B cell (primary cell): ENCODE measurements at regions not wholly inside any gene's neighbourhood (a gene's known extent, or its start where the extent isn't known, plus 50 kb on each side); places are given as distances from the start of the nearest gene placed in this dataset.

Experiments
- ATAC-seq: fragments of 200-7000 bp; cut with Tn5 transposase; one replicate; pipeline ENCODE4 v1.10.0; 2021; ENCODE audit warnings: low read depth, mild to moderate bottlenecking, moderate number of reproducible peaks, moderate library complexity
- CTCF ChIA-PET: fragments of 350-600 bp; sonication (Branson Sonifier 250); formaldehyde crosslinking; loops from one replicate; lab custom pipeline; 2021; ENCODE audit warnings: antibody characterized with exemption, inconsistent platforms; lab: Charles Lee
- POLR2A ChIA-PET: fragments of 350-600 bp; sonication (Branson Sonifier 250); formaldehyde crosslinking; loops from one replicate; lab custom pipeline; 2021; ENCODE audit warnings: antibody characterized with exemption; lab: Charles Lee
- DNase-seq: peaks from one replicate; pipeline ENCODE4 v3.0.0; 2013
- H2AFZ ChIP-seq: 2 replicates; pipeline ENCODE4 v1.6.1; 2012; ENCODE audit warnings: mild to moderate bottlenecking, low read depth, low read length; ENCODE audit not compliant: insufficient read depth, poor library complexity, severe bottlenecking
- H3K27ac ChIP-seq, 2 donors: 1 replicate in 1 of 2; 2 replicates in 1 of 2; pipeline ENCODE4 v1.5.1; 2012 to 2013; ENCODE audit warnings: low read length in 2 of 2, mild to moderate bottlenecking in 2 of 2, moderate library complexity in 1 of 2
- H3K27me3 ChIP-seq, 4 experiments: fragments of 200-600 bp in 1 of 4; sonication (generic) in 1 of 4; replicated peaks in 1 of 4; 1 replicate in 2 of 4; 2 replicates in 2 of 4; pipeline versions ENCODE4 v1.6.1 to v1.7.0; 2013 to 2016; ENCODE audit warnings: low read length in 3 of 4, mild to moderate bottlenecking in 2 of 4, mixed read lengths in 1 of 4, moderate library complexity in 1 of 4; ENCODE audit not compliant: insufficient read depth in 4 of 4, control insufficient read depth in 3 of 4; ENCODE audit errors: control extremely low read depth in 1 of 4
- H3K36me3 ChIP-seq, 2 experiments: replicated peaks in 1 of 2; 1 replicate in 1 of 2; 2 replicates in 1 of 2; pipeline versions ENCODE4 v1.6.1 to v1.7.1; 2013; ENCODE audit warnings: low read length in 1 of 2; ENCODE audit not compliant: insufficient read depth in 2 of 2, control insufficient read depth in 1 of 2; ENCODE audit errors: control extremely low read depth in 1 of 2, extremely low read depth in 1 of 2
- H3K4me1 ChIP-seq, 2 donors: fragments of 200-600 bp in 1 of 2; sonication (generic) in 1 of 2; 1 replicate in 1 of 2; 2 replicates in 1 of 2; pipeline versions ENCODE4 v1.5.1 to v1.6.1; 2013 to 2017; ENCODE audit warnings: low read length in 2 of 2; ENCODE audit not compliant: control insufficient read depth in 2 of 2, insufficient read depth in 2 of 2
- H3K4me2 ChIP-seq: replicated peaks from 2 replicates; pipeline ENCODE3; 2012; ENCODE audit warnings: mild to moderate bottlenecking, low read depth, low read length; ENCODE audit not compliant: poor library complexity, severe bottlenecking
- H3K4me3 ChIP-seq, 5 experiments: fragments of 200-600 bp in 1 of 5; sonication (generic) in 1 of 5; 1 replicate in 3 of 5; 2 replicates in 2 of 5; pipeline versions ENCODE4 v1.5.1 to v1.7.0; 2011 to 2016; ENCODE audit warnings: low read length in 4 of 5, mild to moderate bottlenecking in 4 of 5, low read depth in 2 of 5, control low read depth in 1 of 5, moderate library complexity in 1 of 5; ENCODE audit not compliant: insufficient read depth in 1 of 5; ENCODE audit errors: control extremely low read depth in 1 of 5, extremely low read depth in 1 of 5
- H3K79me2 ChIP-seq: fragments of 200-600 bp; sonication (generic); one replicate; pipeline ENCODE4 v1.6.0; 2016; ENCODE audit warnings: low read length; ENCODE audit not compliant: control insufficient read depth, insufficient read depth
- H3K9ac ChIP-seq: fragments of 200-600 bp; sonication (generic); 2 replicates; pipeline ENCODE4 v1.6.1; 2017; ENCODE audit warnings: mild to moderate bottlenecking, low read length, moderate library complexity
- H3K9me3 ChIP-seq, 3 donors: one replicate each; pipeline versions ENCODE4 v1.6.1 to v1.7.1; 2013; ENCODE audit warnings: low read length in 2 of 3; ENCODE audit not compliant: control insufficient read depth in 2 of 3, insufficient read depth in 1 of 3; ENCODE audit errors: control extremely low read depth in 1 of 3
- H4K20me1 ChIP-seq: 2 replicates; pipeline ENCODE4 v1.6.0; 2012; ENCODE audit warnings: mild to moderate bottlenecking, low read length; ENCODE audit not compliant: insufficient read depth, control insufficient read depth, poor library complexity, severe bottlenecking
- H3K27ac Mint-ChIP-seq: one replicate; pipeline ENCODE4 v1.8.0; 2021; ENCODE audit warnings: mixed read lengths
- H3K27me3 Mint-ChIP-seq: one replicate; pipeline ENCODE4 v1.8.0; 2021; ENCODE audit warnings: mixed read lengths
- H3K4me1 Mint-ChIP-seq: one replicate; pipeline ENCODE4 v1.8.0; 2021; ENCODE audit warnings: mixed read lengths
- H3K4me3 Mint-ChIP-seq: one replicate; pipeline ENCODE4 v1.8.0; 2021; ENCODE audit warnings: mixed read lengths
- H3K9me3 Mint-ChIP-seq: one replicate; pipeline ENCODE4 v1.8.0; 2022; ENCODE audit warnings: mixed read lengths; ENCODE audit not compliant: insufficient read depth
- EZH2 ChIP-seq: IDR thresholded peaks from 2 replicates; pipeline ENCODE4 v1.6.1; 2012; ENCODE audit warnings: borderline replicate concordance, low read depth, mild to moderate bottlenecking, moderate library complexity, low read length; ENCODE audit not compliant: insufficient read depth, poor library complexity, severe bottlenecking
- WGBS: methylation state at CpG from one replicate; pipeline ENCODE4 v1.1.5; 2013; ENCODE audit warnings: missing lambda C conversion rate; ENCODE audit not compliant: insufficient coverage; 5-methylcytosine and 5-hydroxymethylcytosine counted together
- intact Hi-C: fragments of 100-400 bp; cut with micrococcal nuclease; formaldehyde crosslinking; loops from one replicate; pipeline ENCODE4 v1.10.0; 2022
- TF ChIP-seq, protein P1 (sequence below): fragments of 200-600 bp; IDR thresholded peaks from one replicate; pipeline ENCODE4 v1.8.0; 2022; ENCODE audit warnings: antibody characterized with exemption, mild to moderate bottlenecking

DNA sequence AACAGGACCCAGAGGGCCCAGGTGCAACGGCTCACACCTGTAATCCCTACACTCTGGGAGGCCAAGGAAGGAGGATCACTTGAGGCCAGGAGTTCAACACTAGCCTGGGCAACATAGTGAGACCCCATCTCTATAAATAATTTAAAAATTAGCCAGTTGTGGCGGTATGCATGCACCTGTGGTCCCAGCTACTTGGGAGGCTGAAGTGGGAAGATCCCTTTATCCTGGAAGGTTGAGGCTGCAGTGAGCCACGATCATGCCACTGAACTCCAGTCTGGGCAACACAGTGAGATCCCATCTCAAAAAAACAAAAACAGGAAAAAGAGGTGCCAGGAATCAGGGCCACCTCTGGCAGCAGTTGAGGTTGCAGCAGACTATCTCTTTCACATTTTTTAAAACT, 85.7 kb upstream of the NUDT7 start:
- Mint-ChIP-seq H3K27me3 (peaks cover 12% of the 10 kb centered on the region), H3K27ac (no peak overlapping the region), H3K4me1 (no peaks in the 10 kb centered on the region), H3K4me3 (no peak overlapping the region), H3K9me3 (peaks cover 4% of the 10 kb centered on the region)
- Histone ChIP-seq H3K4me2 (no peak overlapping the region), H3K36me3 (no peaks in the 10 kb centered on the region), H3K9me3 (no peaks in the 10 kb centered on the region), H3K4me1 (no peaks in the 10 kb centered on the region), H3K27ac (no peak overlapping the region), H3K79me2 (no peaks in the 10 kb centered on the region), H3K27me3 (peaks cover 0 to 4% (median 0%) of the 10 kb centered on the region in 4 experiments), H3K9ac (no peak overlapping the region), H3K4me3 (no peak overlapping the region), H2AFZ (no peak overlapping the region), H4K20me1 (no peaks in the 10 kb centered on the region)
- ChIA-PET POLR2A (no interaction called here), CTCF (no interaction called here)
- TF ChIP-seq, protein P1, sequence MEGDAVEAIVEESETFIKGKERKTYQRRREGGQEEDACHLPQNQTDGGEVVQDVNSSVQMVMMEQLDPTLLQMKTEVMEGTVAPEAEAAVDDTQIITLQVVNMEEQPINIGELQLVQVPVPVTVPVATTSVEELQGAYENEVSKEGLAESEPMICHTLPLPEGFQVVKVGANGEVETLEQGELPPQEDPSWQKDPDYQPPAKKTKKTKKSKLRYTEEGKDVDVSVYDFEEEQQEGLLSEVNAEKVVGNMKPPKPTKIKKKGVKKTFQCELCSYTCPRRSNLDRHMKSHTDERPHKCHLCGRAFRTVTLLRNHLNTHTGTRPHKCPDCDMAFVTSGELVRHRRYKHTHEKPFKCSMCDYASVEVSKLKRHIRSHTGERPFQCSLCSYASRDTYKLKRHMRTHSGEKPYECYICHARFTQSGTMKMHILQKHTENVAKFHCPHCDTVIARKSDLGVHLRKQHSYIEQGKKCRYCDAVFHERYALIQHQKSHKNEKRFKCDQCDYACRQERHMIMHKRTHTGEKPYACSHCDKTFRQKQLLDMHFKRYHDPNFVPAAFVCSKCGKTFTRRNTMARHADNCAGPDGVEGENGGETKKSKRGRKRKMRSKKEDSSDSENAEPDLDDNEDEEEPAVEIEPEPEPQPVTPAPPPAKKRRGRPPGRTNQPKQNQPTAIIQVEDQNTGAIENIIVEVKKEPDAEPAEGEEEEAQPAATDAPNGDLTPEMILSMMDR, result no peak
- no peak for TF ChIP-seq EZH2
- intact Hi-C loops, result no loop called here
- DNase-seq, result no peak
- WGBS, result 94% methylated on average over 2 of the region's 3 CpGs
- ATAC-seq, result no peak

DNA sequence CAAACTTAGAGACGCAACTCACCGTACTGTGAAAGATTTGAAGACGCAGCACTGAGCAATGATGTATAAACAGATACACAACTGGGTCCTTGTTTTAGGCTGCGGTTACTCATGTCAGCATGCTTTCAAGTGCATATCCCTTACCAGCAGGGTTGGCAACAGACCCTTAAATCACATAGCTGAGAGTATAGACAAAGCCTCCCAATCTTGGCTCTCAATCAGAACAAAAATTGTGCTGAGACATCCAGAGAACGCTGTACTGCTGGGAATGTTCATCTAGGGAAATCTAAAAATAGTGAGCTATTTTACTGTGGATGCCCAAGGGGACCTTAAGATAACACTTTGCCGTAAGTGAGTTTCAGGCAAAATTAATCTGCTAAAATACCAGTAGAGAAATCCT, 84.4 kb upstream of the NUDT7 start:
- H3K4me1 Mint-ChIP-seq, result no peaks in the 10 kb centered on the region

More for the DNA sequence above, 84.4 kb upstream of the NUDT7 start:
- Mint-ChIP-seq H3K27ac (no peak overlapping the region), H3K9me3 (no peaks in the 10 kb centered on the region), H3K27me3 (peaks cover 13% of the 10 kb centered on the region), H3K4me3 (no peak overlapping the region)
- H3K9ac ChIP-seq, result no peak overlapping the region
- no peaks in the 10 kb centered on the region for H4K20me1 ChIP-seq
- H3K27ac ChIP-seq, result no peak overlapping the region
- H3K4me1 ChIP-seq, result no peaks in the 10 kb centered on the region
- H3K36me3 ChIP-seq, result no peaks in the 10 kb centered on the region
- no peaks in the 10 kb centered on the region for H3K79me2 ChIP-seq
- no peaks in the 10 kb centered on the region for H3K27me3 ChIP-seq
- no peak for TF ChIP-seq EZH2
- TF ChIP-seq, protein P1, result no peak
- no peak overlapping the region for H2AFZ ChIP-seq
- ChIA-PET POLR2A (no interaction called here), CTCF (no interaction called here)
- ATAC-seq (no peak), DNase-seq (no peak)
- H3K4me2 ChIP-seq, result no peak overlapping the region
- H3K4me3 ChIP-seq, result no peak overlapping the region
- intact Hi-C loops, result no loop called here
- WGBS, result 76% methylated on average over 5 of the region's 6 CpGs
- H3K9me3 ChIP-seq, result no peaks in the 10 kb centered on the region
